C4-2B (cell line): ENCODE measurements at regions not wholly inside any gene's neighbourhood (a gene's known extent, or its start where the extent isn't known, plus 50 kb on each side); places are given as distances from the start of the nearest gene placed in this dataset.
"Not testable (repeated sequence)": the region's sequence is repeated elsewhere in the genome, so short reads cannot be mapped to it uniquely, and the experiment has no call there.

Source experiments
- H3K27ac ChIP-seq: fragments of 450-650 bp; 2 replicates; pipeline ENCODE4 v1.5.1; 2017
- ZFX ChIP-seq: fragments of 450-650 bp; IDR thresholded peaks from 2 replicates; pipeline ENCODE4 v1.6.1; 2017
- TF ChIP-seq, protein P1 (sequence below): fragments of 450-650 bp; conservative IDR thresholded peaks from 2 replicates; pipeline ENCODE4 v1.5.1; 2017; ENCODE audit warnings: mild to moderate bottlenecking

DNA sequence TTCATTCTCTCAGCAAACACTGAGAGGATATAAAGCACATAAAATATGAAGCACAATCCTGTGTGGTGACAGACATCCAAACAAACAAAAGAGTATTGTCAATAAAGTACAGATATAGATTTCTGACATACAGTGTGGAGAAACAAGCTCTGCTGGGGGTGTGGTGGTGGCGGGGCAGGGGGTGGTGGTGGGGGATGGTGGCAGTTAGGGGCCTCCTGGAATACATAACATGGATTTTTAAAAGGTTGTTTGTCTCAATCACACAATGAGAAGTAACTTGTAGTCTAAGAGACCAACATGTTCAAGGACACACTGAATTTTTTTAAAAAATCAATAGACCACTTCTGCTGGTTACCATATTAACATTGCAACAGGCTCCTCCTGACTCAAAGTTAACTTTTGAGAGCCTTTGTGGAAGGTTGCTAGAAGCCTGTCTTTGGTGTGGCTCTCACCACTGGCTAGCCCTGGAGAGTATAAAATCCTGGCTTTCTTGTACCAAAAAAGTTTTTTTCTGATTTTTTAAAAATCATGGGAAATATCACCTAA is 1197.4 kb downstream of the SUCLG1 start:
- H3K27ac ChIP-seq = no peak overlapping the region
- TF ChIP-seq, protein P1, sequence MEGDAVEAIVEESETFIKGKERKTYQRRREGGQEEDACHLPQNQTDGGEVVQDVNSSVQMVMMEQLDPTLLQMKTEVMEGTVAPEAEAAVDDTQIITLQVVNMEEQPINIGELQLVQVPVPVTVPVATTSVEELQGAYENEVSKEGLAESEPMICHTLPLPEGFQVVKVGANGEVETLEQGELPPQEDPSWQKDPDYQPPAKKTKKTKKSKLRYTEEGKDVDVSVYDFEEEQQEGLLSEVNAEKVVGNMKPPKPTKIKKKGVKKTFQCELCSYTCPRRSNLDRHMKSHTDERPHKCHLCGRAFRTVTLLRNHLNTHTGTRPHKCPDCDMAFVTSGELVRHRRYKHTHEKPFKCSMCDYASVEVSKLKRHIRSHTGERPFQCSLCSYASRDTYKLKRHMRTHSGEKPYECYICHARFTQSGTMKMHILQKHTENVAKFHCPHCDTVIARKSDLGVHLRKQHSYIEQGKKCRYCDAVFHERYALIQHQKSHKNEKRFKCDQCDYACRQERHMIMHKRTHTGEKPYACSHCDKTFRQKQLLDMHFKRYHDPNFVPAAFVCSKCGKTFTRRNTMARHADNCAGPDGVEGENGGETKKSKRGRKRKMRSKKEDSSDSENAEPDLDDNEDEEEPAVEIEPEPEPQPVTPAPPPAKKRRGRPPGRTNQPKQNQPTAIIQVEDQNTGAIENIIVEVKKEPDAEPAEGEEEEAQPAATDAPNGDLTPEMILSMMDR = no peak
- no peak for TF ChIP-seq ZFX

DNA sequence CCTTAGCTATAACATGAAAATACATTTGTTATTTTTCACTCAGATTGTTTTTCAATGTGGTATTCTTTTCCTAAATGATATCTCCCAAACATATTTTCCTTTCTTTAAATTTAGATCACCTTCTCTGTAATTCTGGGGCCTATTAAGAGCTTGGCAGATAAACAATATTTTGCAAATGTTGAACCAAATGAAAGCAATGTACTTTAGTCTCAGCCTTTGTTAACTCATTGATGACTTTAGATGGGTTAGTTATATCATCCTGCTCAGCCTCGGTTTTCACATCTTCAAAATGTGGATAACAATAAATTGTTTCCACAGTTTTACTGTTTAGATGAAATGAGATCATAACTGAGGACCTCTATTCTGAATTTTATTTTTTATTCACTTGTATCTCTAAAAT is 1205.2 kb downstream of the SUCLG1 start:
- no peak for TF ChIP-seq ZFX
- TF ChIP-seq, protein P1 = no peak
- H3K27ac ChIP-seq = no peak overlapping the region

DNA sequence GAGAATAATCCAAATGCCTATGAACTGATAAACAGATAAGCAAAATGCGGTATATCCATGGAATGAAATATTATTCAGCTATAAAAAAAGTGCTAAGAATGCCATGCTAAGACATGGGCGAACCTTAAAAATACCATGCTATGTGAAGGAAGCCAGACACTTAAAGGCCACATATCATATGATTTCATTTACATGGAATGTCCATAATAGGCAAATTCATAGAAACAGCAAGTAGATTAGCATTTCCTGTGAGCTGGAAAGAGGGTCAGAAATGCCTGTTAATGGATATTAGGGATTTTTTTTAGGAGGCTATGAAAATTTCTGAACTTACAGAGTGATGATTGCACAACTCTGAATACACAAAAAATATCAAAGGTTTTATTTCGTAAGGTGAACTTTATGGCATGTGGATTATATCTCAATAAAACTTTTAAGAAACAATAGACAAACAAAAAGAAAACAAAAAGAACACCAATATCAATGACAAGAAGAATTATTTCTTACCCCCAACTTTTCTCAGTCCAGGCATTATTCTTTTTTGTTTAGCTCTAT is 1207.7 kb downstream of the SUCLG1 start:
- TF ChIP-seq, protein P1 = no peak
- TF ChIP-seq ZFX = no peak
- H3K27ac ChIP-seq = no peak overlapping the region

DNA sequence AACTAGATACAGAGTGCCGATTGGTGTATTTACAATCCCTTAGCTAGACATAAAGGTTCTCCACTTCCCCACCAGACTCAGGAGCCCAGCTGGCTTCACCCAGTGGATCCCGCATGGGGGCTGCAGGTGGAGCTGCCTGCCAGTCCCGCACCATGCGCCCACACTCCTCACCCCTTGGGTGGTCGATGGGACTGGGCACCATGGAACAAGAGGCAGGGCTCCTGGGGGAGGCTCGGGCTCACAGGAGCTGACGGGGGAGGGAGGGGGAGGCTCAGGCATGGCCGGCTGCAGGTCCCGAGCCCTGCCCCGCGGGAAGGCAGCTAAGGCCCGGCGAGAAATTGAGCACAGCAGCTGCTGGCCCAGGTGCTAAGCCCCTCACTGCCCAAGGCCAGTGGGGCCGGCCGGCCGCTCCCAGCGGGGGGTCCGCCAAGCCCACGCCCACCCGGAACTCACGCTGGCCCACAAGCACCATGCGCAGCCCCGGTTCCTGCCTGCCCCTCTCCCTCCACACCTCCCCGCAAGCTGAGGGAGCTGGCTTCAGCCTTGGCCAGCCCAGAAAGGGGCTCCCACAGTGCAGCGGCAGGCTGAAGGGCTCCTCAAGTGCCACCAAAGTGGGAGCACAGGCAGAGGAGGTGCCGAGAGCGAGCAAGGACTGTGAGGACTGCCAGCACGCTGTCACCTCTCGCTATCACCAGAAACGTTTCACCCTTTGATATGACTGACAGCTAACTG is 1213.1 kb downstream of the SUCLG1 start:
- H3K27ac ChIP-seq = not testable (repeated sequence)

DNA sequence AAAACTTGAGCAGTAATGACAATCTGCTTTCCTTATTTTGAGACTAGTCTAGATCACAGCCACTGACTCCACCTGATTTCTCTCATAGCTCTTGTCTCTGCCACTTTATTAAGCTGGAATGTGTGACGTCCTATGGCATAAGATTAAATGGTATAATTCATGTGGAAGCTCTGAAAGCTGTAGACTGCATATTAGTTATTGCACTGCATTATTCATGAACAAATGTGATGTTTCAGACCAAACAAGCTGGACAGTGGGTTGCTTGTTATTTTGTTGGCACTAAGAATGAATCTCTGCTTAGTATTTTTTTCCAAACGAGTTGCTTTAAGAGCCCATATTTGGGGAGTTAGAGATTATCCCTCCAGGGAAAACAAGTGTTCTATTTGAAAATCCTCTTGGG is 1218.5 kb downstream of the SUCLG1 start:
- TF ChIP-seq, protein P1 = no peak
- no peak for TF ChIP-seq ZFX

DNA sequence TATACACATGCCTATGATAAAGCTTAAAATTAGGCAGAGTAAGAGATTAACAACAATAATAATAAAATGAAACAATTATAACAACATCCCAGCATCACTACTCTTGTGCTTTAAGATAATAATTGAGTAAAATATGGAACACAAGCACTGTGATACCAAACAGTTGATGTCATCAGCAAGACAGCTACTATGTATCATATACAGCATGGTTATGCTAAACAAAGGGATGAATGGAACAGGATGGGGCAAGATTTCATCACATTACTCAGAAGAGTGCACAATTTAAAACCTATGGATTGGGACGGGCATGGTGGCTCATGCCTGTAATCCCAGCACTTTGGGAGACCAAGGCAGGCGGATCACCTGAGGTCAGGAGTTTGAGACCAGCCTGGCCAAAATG is 1221.0 kb downstream of the SUCLG1 start:
- no peak for TF ChIP-seq ZFX
- TF ChIP-seq, protein P1 = no peak
- no peak overlapping the region for H3K27ac ChIP-seq

More for the DNA sequence above, 1218.5 kb downstream of the SUCLG1 start:
- H3K27ac ChIP-seq = no peak overlapping the region

DNA sequence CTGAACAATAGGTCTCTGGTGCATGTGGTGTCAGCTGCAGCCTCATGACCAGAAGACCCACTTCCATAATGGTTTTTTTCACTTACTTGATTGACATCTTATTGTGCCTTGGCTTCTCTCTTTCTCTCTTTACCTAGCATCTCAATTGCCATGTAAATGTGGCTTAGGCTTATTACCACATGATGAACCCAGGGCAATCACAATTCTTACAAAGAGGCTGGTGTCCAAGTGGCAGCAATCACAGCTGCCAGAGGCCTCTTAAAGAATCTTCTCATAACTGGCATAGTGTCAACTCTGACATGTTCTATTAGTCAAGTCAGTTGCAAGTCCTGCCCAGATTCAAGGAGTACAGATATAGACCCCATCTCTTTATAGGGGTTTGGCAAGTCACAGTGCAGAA is 1224.8 kb downstream of the SUCLG1 start:
- no peak overlapping the region for H3K27ac ChIP-seq
- no peak for TF ChIP-seq ZFX
- TF ChIP-seq, protein P1 = no peak
